22Rv1 (cell line): ENCODE measurements at regions not wholly inside any gene's neighbourhood (a gene's known extent, or its start where the extent isn't known, plus 50 kb on each side); places are given as distances from the start of the nearest gene placed in this dataset.

Experiments used
- ZFX ChIP-seq: fragments of 450-650 bp; IDR thresholded peaks from 2 replicates; pipeline ENCODE4 v1.6.1; 2017; ENCODE audit warnings: antibody characterized with exemption, borderline replicate concordance
- TF ChIP-seq, protein P1 (sequence below): fragments of 450-650 bp; IDR thresholded peaks from 2 replicates; pipeline ENCODE4 v1.5.1; 2017; ENCODE audit warnings: mild to moderate bottlenecking

GRCh38 chr3:159761848-159762635, 226.6 kb upstream of the IL12A start:
- TF ChIP-seq, protein P1, sequence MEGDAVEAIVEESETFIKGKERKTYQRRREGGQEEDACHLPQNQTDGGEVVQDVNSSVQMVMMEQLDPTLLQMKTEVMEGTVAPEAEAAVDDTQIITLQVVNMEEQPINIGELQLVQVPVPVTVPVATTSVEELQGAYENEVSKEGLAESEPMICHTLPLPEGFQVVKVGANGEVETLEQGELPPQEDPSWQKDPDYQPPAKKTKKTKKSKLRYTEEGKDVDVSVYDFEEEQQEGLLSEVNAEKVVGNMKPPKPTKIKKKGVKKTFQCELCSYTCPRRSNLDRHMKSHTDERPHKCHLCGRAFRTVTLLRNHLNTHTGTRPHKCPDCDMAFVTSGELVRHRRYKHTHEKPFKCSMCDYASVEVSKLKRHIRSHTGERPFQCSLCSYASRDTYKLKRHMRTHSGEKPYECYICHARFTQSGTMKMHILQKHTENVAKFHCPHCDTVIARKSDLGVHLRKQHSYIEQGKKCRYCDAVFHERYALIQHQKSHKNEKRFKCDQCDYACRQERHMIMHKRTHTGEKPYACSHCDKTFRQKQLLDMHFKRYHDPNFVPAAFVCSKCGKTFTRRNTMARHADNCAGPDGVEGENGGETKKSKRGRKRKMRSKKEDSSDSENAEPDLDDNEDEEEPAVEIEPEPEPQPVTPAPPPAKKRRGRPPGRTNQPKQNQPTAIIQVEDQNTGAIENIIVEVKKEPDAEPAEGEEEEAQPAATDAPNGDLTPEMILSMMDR, result no peak
- no peak for TF ChIP-seq ZFX
